ENCODE measurements at regions not wholly inside any gene's neighbourhood (a gene's known extent, or its start where the extent isn't known, plus 50 kb on each side); places are given as distances from the start of the nearest gene placed in this dataset.

- no peak overlapping the region for H3K4me2 ChIP-seq (ENCODE audit: extremely low read depth, insufficient read depth, low read length)
- H3K27ac ChIP-seq (ENCODE audit: insufficient read depth, low read length), result no peak overlapping the region
These were observed 233.6 kb downstream of the POSTN start for GRCh38 chr13:37364956-37365355.

GRCh38 chr13:37364007-37364406, 234.6 kb downstream of the POSTN start:
- Histone ChIP-seq H4K20me1 (ENCODE audit: control insufficient read depth, extremely low read depth, insufficient read depth, low read length) (no peaks in the 10 kb centered on the region), H3K4me1 (ENCODE audit: control insufficient read depth, extremely low read depth, insufficient read depth, low read length) (peaks cover 2% of the 10 kb centered on the region), H3K36me3 (ENCODE audit: control insufficient read depth, insufficient read depth, low read length) (no peaks in the 10 kb centered on the region), H3K4me2 (ENCODE audit: extremely low read depth, insufficient read depth, low read length) (no peak overlapping the region), H2AFZ (ENCODE audit: low read length) (no peak overlapping the region), H3K4me3 (replicated peaks in 1 of 4; ENCODE audit: control extremely low read depth in 1 of 4, insufficient read depth in 1 of 4, low read depth in 3 of 4, low read length in 4 of 4) (no peak overlapping the region), H3K27ac (ENCODE audit: insufficient read depth, low read length) (no peak overlapping the region), H3K9ac (ENCODE audit: insufficient read depth, low read length) (no peak overlapping the region), H3K27me3 (ENCODE audit: control insufficient read depth, insufficient read depth, low read length) (no peaks in the 10 kb centered on the region), H3K79me2 (ENCODE audit: control insufficient read depth, insufficient read depth, low read length) (no peaks in the 10 kb centered on the region), H3K9me3 (ENCODE audit: control insufficient read depth, insufficient read depth, low read depth, low read length) (no peaks in the 10 kb centered on the region)
- no peak for TF ChIP-seq CTCF (conservative IDR thresholded peaks at IDR 0.05 in 1 of 2, IDR thresholded peaks at IDR 0.05 in 1 of 2; ENCODE audit: low read depth in 1 of 2, low read length in 2 of 2)
- TF ChIP-seq EZH2 (IDR thresholded peaks at IDR 0.05; ENCODE audit: low read length, missing control alignments), result no peak
- peak in 1 of 2 donors; percentile 45 for DNase-seq (ENCODE audit: low read depth in 2 of 2)

More at GRCh38 chr13:37364956-37365355, 233.6 kb downstream of the POSTN start:
- Histone ChIP-seq H3K27me3 (ENCODE audit: control insufficient read depth, insufficient read depth, low read length) (no peaks in the 10 kb centered on the region), H4K20me1 (ENCODE audit: control insufficient read depth, extremely low read depth, insufficient read depth, low read length) (no peaks in the 10 kb centered on the region), H3K9me3 (ENCODE audit: control insufficient read depth, insufficient read depth, low read depth, low read length) (no peaks in the 10 kb centered on the region), H3K4me1 (ENCODE audit: control insufficient read depth, extremely low read depth, insufficient read depth, low read length) (peaks cover 2% of the 10 kb centered on the region), H3K4me3 (replicated peaks in 1 of 4; ENCODE audit: control extremely low read depth in 1 of 4, insufficient read depth in 1 of 4, low read depth in 3 of 4, low read length in 4 of 4) (no peak overlapping the region), H3K36me3 (ENCODE audit: control insufficient read depth, insufficient read depth, low read length) (no peaks in the 10 kb centered on the region), H3K79me2 (ENCODE audit: control insufficient read depth, insufficient read depth, low read length) (no peaks in the 10 kb centered on the region), H2AFZ (ENCODE audit: low read length) (no peak overlapping the region), H3K9ac (ENCODE audit: insufficient read depth, low read length) (no peak overlapping the region)
- DNase-seq (ENCODE audit: low read depth in 2 of 2), result peak in 1 of 2 donors; percentile 10
- TF ChIP-seq EZH2 (IDR thresholded peaks at IDR 0.05; ENCODE audit: low read length, missing control alignments) (no peak), CTCF (conservative IDR thresholded peaks at IDR 0.05 in 1 of 2, IDR thresholded peaks at IDR 0.05 in 1 of 2; ENCODE audit: low read depth in 1 of 2, low read length in 2 of 2) (no peak)

GRCh38 chr13:37361608-37362007, 237.0 kb downstream of the POSTN start:
- Histone ChIP-seq H3K27ac (ENCODE audit: insufficient read depth, low read length) (no peak overlapping the region), H3K79me2 (ENCODE audit: control insufficient read depth, insufficient read depth, low read length) (no peaks in the 10 kb centered on the region), H3K36me3 (ENCODE audit: control insufficient read depth, insufficient read depth, low read length) (no peaks in the 10 kb centered on the region), H3K4me2 (ENCODE audit: extremely low read depth, insufficient read depth, low read length) (no peak overlapping the region), H2AFZ (ENCODE audit: low read length) (no peak overlapping the region), H3K4me3 (replicated peaks in 1 of 4; ENCODE audit: control extremely low read depth in 1 of 4, insufficient read depth in 1 of 4, low read depth in 3 of 4, low read length in 4 of 4) (no peak overlapping the region), H3K27me3 (ENCODE audit: control insufficient read depth, insufficient read depth, low read length) (no peaks in the 10 kb centered on the region), H3K9me3 (ENCODE audit: control insufficient read depth, insufficient read depth, low read depth, low read length) (no peaks in the 10 kb centered on the region), H3K9ac (ENCODE audit: insufficient read depth, low read length) (no peak overlapping the region), H4K20me1 (ENCODE audit: control insufficient read depth, extremely low read depth, insufficient read depth, low read length) (no peaks in the 10 kb centered on the region), H3K4me1 (ENCODE audit: control insufficient read depth, extremely low read depth, insufficient read depth, low read length) (peaks cover 2% of the 10 kb centered on the region)
- TF ChIP-seq EZH2 (IDR thresholded peaks at IDR 0.05; ENCODE audit: low read length, missing control alignments) (no peak), CTCF (conservative IDR thresholded peaks at IDR 0.05 in 1 of 2, IDR thresholded peaks at IDR 0.05 in 1 of 2; ENCODE audit: low read depth in 1 of 2, low read length in 2 of 2) (no peak)
- DNase-seq (ENCODE audit: low read depth in 2 of 2), result peak in 1 of 2 donors; percentile 20

Measured in fibroblast of lung (primary cell).